GM12878 (cell line): ENCODE measurements at regions not wholly inside any gene's neighbourhood (a gene's known extent, or its start where the extent isn't known, plus 50 kb on each side); places are given as distances from the start of the nearest gene placed in this dataset.

ENCODE experiments used
- POLR2AphosphoS5 ChIP-seq: IDR thresholded peaks from 2 replicates; pipeline ENCODE4 v1.6.1; 2011; ENCODE audit warnings: mild to moderate bottlenecking, low read length, inconsistent platforms
- POU2F2 ChIP-seq: IDR thresholded peaks from 3 replicates; pipeline ENCODE4 v1.6.1; 2011; ENCODE audit warnings: low read depth, mild to moderate bottlenecking, low read length, borderline replicate concordance
- SIN3A ChIP-seq: IDR thresholded peaks from 2 replicates; pipeline ENCODE4 v1.6.1; 2012; ENCODE audit warnings: low read depth, low read length, improper control_type of control experiment
- TF ChIP-seq, protein P1 (sequence below), 3 experiments: IDR thresholded peaks in 2 of 3; conservative IDR thresholded peaks in 1 of 3; 2 replicates each; pipeline ENCODE4 v1.5.1; 2011; ENCODE audit warnings: low read depth in 3 of 3, low read length in 3 of 3, mild to moderate bottlenecking in 3 of 3, control low read depth in 2 of 3, moderate library complexity in 2 of 3, inconsistent platforms in 1 of 3, mixed read lengths in 1 of 3; ENCODE audit not compliant: control insufficient read depth in 2 of 3, insufficient read depth in 1 of 3; ENCODE audit errors: extremely low read depth in 1 of 3
- TF ChIP-seq, protein P2 (sequence below): IDR thresholded peaks from 2 replicates; pipeline ENCODE4 v1.6.1; 2011; ENCODE audit warnings: mild to moderate bottlenecking, low read depth, low read length, moderate library complexity; ENCODE audit not compliant: insufficient replicate concordance

GRCh38 chrX:139234898-139235297 lies 295.6 kb upstream of the F9 start:
- TF ChIP-seq SIN3A (no peak), POU2F2 (no peak), POLR2AphosphoS5 (no peak)
- TF ChIP-seq, protein P1, sequence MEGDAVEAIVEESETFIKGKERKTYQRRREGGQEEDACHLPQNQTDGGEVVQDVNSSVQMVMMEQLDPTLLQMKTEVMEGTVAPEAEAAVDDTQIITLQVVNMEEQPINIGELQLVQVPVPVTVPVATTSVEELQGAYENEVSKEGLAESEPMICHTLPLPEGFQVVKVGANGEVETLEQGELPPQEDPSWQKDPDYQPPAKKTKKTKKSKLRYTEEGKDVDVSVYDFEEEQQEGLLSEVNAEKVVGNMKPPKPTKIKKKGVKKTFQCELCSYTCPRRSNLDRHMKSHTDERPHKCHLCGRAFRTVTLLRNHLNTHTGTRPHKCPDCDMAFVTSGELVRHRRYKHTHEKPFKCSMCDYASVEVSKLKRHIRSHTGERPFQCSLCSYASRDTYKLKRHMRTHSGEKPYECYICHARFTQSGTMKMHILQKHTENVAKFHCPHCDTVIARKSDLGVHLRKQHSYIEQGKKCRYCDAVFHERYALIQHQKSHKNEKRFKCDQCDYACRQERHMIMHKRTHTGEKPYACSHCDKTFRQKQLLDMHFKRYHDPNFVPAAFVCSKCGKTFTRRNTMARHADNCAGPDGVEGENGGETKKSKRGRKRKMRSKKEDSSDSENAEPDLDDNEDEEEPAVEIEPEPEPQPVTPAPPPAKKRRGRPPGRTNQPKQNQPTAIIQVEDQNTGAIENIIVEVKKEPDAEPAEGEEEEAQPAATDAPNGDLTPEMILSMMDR (IDR thresholded peaks at IDR 0.05 in 2 of 3, conservative IDR thresholded peaks at IDR 0.05 in 1 of 3; ENCODE audit: control insufficient read depth in 2 of 3, extremely low read depth in 1 of 3, insufficient read depth in 1 of 3, low read depth in 3 of 3, low read length in 3 of 3), result no peak
- TF ChIP-seq, protein P2, sequence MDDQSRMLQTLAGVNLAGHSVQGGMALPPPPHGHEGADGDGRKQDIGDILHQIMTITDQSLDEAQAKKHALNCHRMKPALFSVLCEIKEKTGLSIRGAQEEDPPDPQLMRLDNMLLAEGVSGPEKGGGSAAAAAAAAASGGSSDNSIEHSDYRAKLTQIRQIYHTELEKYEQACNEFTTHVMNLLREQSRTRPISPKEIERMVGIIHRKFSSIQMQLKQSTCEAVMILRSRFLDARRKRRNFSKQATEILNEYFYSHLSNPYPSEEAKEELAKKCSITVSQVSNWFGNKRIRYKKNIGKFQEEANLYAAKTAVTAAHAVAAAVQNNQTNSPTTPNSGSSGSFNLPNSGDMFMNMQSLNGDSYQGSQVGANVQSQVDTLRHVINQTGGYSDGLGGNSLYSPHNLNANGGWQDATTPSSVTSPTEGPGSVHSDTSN, result no peak
